ENCODE measurements at regions not wholly inside any gene's neighbourhood (a gene's known extent, or its start where the extent isn't known, plus 50 kb on each side); places are given as distances from the start of the nearest gene placed in this dataset.

GRCh38 chr5:98982880-98983279, 54.1 kb upstream of the CHD1 start:
- Histone ChIP-seq H3K27me3 (ENCODE audit: insufficient read depth, poor library complexity, severe bottlenecking) (no peaks in the 10 kb centered on the region), H3K36me3 (ENCODE audit: low read depth) (no peaks in the 10 kb centered on the region), H3K27ac (ENCODE audit: poor library complexity, severe bottlenecking) (no peak overlapping the region), H3K4me3 (ENCODE audit: severe bottlenecking) (no peak overlapping the region), H3K9me3 (ENCODE audit: severe bottlenecking) (no peaks in the 10 kb centered on the region), H3K4me1 (ENCODE audit: insufficient read depth, poor library complexity, severe bottlenecking) (peaks cover 7% of the 10 kb centered on the region)
- DNase-seq (ENCODE audit: low spot score) (no peak), ATAC-seq (ENCODE audit: low read depth) (no peak)
- no peak for TF ChIP-seq CTCF (IDR thresholded peaks at IDR 0.05; ENCODE audit: poor library complexity, severe bottlenecking)
